ENCODE measurements at regions not wholly inside any gene's neighbourhood (a gene's known extent, or its start where the extent isn't known, plus 50 kb on each side); places are given as distances from the start of the nearest gene placed in this dataset.

- Histone ChIP-seq H3K9me3 (ENCODE audit: control extremely low read depth in 1 of 3, control insufficient read depth in 2 of 3, insufficient read depth in 1 of 3, low read length in 2 of 3) (no peaks in the 10 kb centered on the region), H3K4me2 (replicated peaks; ENCODE audit: low read depth, low read length, poor library complexity, severe bottlenecking) (no peak overlapping the region), H3K27ac (ENCODE audit: low read length in 2 of 2) (no peak overlapping the region), H3K4me1 (ENCODE audit: control insufficient read depth in 2 of 2, insufficient read depth in 2 of 2, low read length in 2 of 2) (peaks cover 9 to 12% of the 10 kb centered on the region in 2 donors), H3K9ac (ENCODE audit: low read length) (no peak overlapping the region), H3K79me2 (ENCODE audit: control insufficient read depth, insufficient read depth, low read length) (no peaks in the 10 kb centered on the region), H4K20me1 (ENCODE audit: control insufficient read depth, insufficient read depth, low read length, poor library complexity, severe bottlenecking) (no peaks in the 10 kb centered on the region), H2AFZ (ENCODE audit: insufficient read depth, low read depth, low read length, poor library complexity, severe bottlenecking) (no peak overlapping the region), H3K36me3 (replicated peaks in 1 of 2; ENCODE audit: control extremely low read depth in 1 of 2, control insufficient read depth in 1 of 2, extremely low read depth in 1 of 2, insufficient read depth in 2 of 2, low read length in 1 of 2) (no peaks in the 10 kb centered on the region), H3K4me3 (ENCODE audit: control extremely low read depth in 1 of 5, extremely low read depth in 1 of 5, insufficient read depth in 1 of 5, low read depth in 2 of 5, low read length in 4 of 5) (no peak overlapping the region), H3K27me3 (replicated peaks in 1 of 4; ENCODE audit: control extremely low read depth in 1 of 4, control insufficient read depth in 3 of 4, insufficient read depth in 4 of 4, low read length in 3 of 4) (no peaks in the 10 kb centered on the region)
- intact Hi-C loops (cut with micrococcal nuclease) = no loop called here
- no peaks in the 10 kb centered on the region for H3K9me3 Mint-ChIP-seq (ENCODE audit: insufficient read depth)
- peaks cover 17% of the 10 kb centered on the region for H3K4me1 Mint-ChIP-seq
- H3K4me3 Mint-ChIP-seq = no peak overlapping the region
- TF ChIP-seq, protein P1, sequence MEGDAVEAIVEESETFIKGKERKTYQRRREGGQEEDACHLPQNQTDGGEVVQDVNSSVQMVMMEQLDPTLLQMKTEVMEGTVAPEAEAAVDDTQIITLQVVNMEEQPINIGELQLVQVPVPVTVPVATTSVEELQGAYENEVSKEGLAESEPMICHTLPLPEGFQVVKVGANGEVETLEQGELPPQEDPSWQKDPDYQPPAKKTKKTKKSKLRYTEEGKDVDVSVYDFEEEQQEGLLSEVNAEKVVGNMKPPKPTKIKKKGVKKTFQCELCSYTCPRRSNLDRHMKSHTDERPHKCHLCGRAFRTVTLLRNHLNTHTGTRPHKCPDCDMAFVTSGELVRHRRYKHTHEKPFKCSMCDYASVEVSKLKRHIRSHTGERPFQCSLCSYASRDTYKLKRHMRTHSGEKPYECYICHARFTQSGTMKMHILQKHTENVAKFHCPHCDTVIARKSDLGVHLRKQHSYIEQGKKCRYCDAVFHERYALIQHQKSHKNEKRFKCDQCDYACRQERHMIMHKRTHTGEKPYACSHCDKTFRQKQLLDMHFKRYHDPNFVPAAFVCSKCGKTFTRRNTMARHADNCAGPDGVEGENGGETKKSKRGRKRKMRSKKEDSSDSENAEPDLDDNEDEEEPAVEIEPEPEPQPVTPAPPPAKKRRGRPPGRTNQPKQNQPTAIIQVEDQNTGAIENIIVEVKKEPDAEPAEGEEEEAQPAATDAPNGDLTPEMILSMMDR (IDR thresholded peaks at IDR 0.05) = no peak
- TF ChIP-seq EZH2 (IDR thresholded peaks at IDR 0.05; ENCODE audit: borderline replicate concordance, insufficient read depth, low read depth, low read length, poor library complexity, severe bottlenecking) = no peak
- ChIA-PET POLR2A (no interaction called here), CTCF (no interaction called here)
- H3K27ac Mint-ChIP-seq = no peak overlapping the region
- no peaks in the 10 kb centered on the region for H3K27me3 Mint-ChIP-seq
- 90% methylated on average over 2 of the region's 5 CpGs for WGBS (ENCODE audit: insufficient coverage)
- no peak for DNase-seq
- no peak for ATAC-seq (ENCODE audit: low read depth)
Observed at GRCh38 chr2:12083713-12084419, 337.4 kb downstream of the LPIN1 start.

- H3K9me3 ChIP-seq (ENCODE audit: control extremely low read depth in 1 of 3, control insufficient read depth in 2 of 3, insufficient read depth in 1 of 3, low read length in 2 of 3) = no peaks in the 10 kb centered on the region
- CTCF ChIA-PET = interaction anchor here (1.1 to 1.5 kb wide), 2 partner anchors 258 to 629 kb away, joined by 3 to 4 read pairs; partner anchors contain the start of gene TRIB2
- intact Hi-C loops (cut with micrococcal nuclease) = no loop called here
- no peaks in the 10 kb centered on the region for H3K27me3 ChIP-seq (replicated peaks in 1 of 4; ENCODE audit: control extremely low read depth in 1 of 4, control insufficient read depth in 3 of 4, insufficient read depth in 4 of 4, low read length in 3 of 4)
- H4K20me1 ChIP-seq (ENCODE audit: control insufficient read depth, insufficient read depth, low read length, poor library complexity, severe bottlenecking) = no peaks in the 10 kb centered on the region
- H3K27ac ChIP-seq (ENCODE audit: low read length in 2 of 2) = peak overlapping the region in 1 of 2 donors; percentile 51
- peak overlapping the region; percentile 42 for H3K4me2 ChIP-seq (replicated peaks; ENCODE audit: low read depth, low read length, poor library complexity, severe bottlenecking)
- H3K4me1 Mint-ChIP-seq = peaks cover 19% of the 10 kb centered on the region
- no peaks in the 10 kb centered on the region for H3K27me3 Mint-ChIP-seq
- TF ChIP-seq, protein P1 (IDR thresholded peaks at IDR 0.05) = no peak
- TF ChIP-seq EZH2 (IDR thresholded peaks at IDR 0.05; ENCODE audit: borderline replicate concordance, insufficient read depth, low read depth, low read length, poor library complexity, severe bottlenecking) = no peak
- H3K79me2 ChIP-seq (ENCODE audit: control insufficient read depth, insufficient read depth, low read length) = no peaks in the 10 kb centered on the region
- H3K36me3 ChIP-seq (replicated peaks in 1 of 2; ENCODE audit: control extremely low read depth in 1 of 2, control insufficient read depth in 1 of 2, extremely low read depth in 1 of 2, insufficient read depth in 2 of 2, low read length in 1 of 2) = no peaks in the 10 kb centered on the region
- WGBS (ENCODE audit: insufficient coverage) = 13% methylated on average over 1 of the region's 2 CpGs
- peak overlapping the region; percentile 52 for H2AFZ ChIP-seq (ENCODE audit: insufficient read depth, low read depth, low read length, poor library complexity, severe bottlenecking)
- POLR2A ChIA-PET = no interaction called here
- H3K4me1 ChIP-seq (ENCODE audit: control insufficient read depth in 2 of 2, insufficient read depth in 2 of 2, low read length in 2 of 2) = peaks cover 9 to 12% of the 10 kb centered on the region in 2 donors
- H3K4me3 ChIP-seq (ENCODE audit: control extremely low read depth in 1 of 5, extremely low read depth in 1 of 5, insufficient read depth in 1 of 5, low read depth in 2 of 5, low read length in 4 of 5) = no peak overlapping the region
- H3K9ac ChIP-seq (ENCODE audit: low read length) = peak overlapping the region; percentile 22
- ATAC-seq (ENCODE audit: low read depth) (peak; percentile 74), DNase-seq (peak; percentile 32)
- no peak overlapping the region for H3K4me3 Mint-ChIP-seq
- H3K27ac Mint-ChIP-seq = no peak overlapping the region
- no peaks in the 10 kb centered on the region for H3K9me3 Mint-ChIP-seq (ENCODE audit: insufficient read depth)
Observed at GRCh38 chr2:12087175-12087574, 340.7 kb downstream of the LPIN1 start.

All from B cell (primary cell).